Keratinocyte (primary cell): ENCODE measurements at regions not wholly inside any gene's neighbourhood (a gene's known extent, or its start where the extent isn't known, plus 50 kb on each side); places are given as distances from the start of the nearest gene placed in this dataset.
"Not testable (repeated sequence)": the region's sequence is repeated elsewhere in the genome, so short reads cannot be mapped to it uniquely, and the experiment has no call there.

Experiments used
- CTCF ChIP-seq, 3 experiments: IDR thresholded peaks in 1 of 3; conservative IDR thresholded peaks in 1 of 3; optimal IDR thresholded peaks in 1 of 3; 2 replicates in 2 of 3; 3 replicates in 1 of 3; pipeline versions ENCODE3 to v1.5.1; 2011; ENCODE audit warnings: low read length in 3 of 3, mild to moderate bottlenecking in 3 of 3, moderate library complexity in 2 of 3, control low read depth in 1 of 3, inconsistent platforms in 1 of 3; ENCODE audit not compliant: insufficient read depth in 2 of 3; ENCODE audit errors: extremely low read depth in 1 of 3
- EZH2 ChIP-seq: IDR thresholded peaks from one replicate; pipeline ENCODE4 v1.6.1; 2012; ENCODE audit warnings: inconsistent platforms, mild to moderate bottlenecking, low read length, moderate library complexity

GRCh38 chr15:70367913-70368705 lies 270.4 kb upstream of the TLE3 start:
- not testable (repeated sequence) for TF ChIP-seq CTCF (optimal IDR thresholded peaks at IDR 0.05 in 1 of 3, IDR thresholded peaks at IDR 0.05 in 1 of 3, conservative IDR thresholded peaks at IDR 0.05 in 1 of 3; ENCODE audit: extremely low read depth in 1 of 3, insufficient read depth in 2 of 3, low read length in 3 of 3); EZH2
